ENCODE measurements at regions not wholly inside any gene's neighbourhood (a gene's known extent, or its start where the extent isn't known, plus 50 kb on each side); places are given as distances from the start of the nearest gene placed in this dataset.
"Not testable (repeated sequence)": the region's sequence is repeated elsewhere in the genome, so short reads cannot be mapped to it uniquely, and the experiment has no call there.

- H3K4me3 ChIP-seq, result no peak overlapping the region
- H3K9me3 ChIP-seq, result no peaks in the 10 kb centered on the region
- TF ChIP-seq POLR2AphosphoS5 (IDR thresholded peaks at IDR 0.05), result no peak
- TF ChIP-seq CTCF (IDR thresholded peaks at IDR 0.05), result no peak
- no peak for TF ChIP-seq POLR2A (IDR thresholded peaks at IDR 0.05)
- TF ChIP-seq EP300 (IDR thresholded peaks at IDR 0.05), result no peak
- no peaks in the 10 kb centered on the region for H3K36me3 ChIP-seq
- no peak overlapping the region for H3K27ac ChIP-seq
- no peak for ATAC-seq
- 42 to 62% methylated on average over 2 of the region's 2 CpGs for WGBS, 2 donors (ENCODE audit: low coverage in 1 of 2)
- no peaks in the 10 kb centered on the region for H3K27me3 ChIP-seq
- no peaks in the 10 kb centered on the region for H3K4me1 ChIP-seq
These were observed 1138.0 kb upstream of the TMPRSS15 start for GRCh38 chr21:19541602-19542001.

GRCh38 chr21:19544493-19544892 lies 1140.9 kb upstream of the TMPRSS15 start:
- not testable (repeated sequence) for H3K4me3 ChIP-seq, H3K27ac ChIP-seq, H3K36me3 ChIP-seq, ATAC-seq, H3K27me3 ChIP-seq, H3K4me1 ChIP-seq, H3K9me3 ChIP-seq
- WGBS, 2 donors (ENCODE audit: low coverage in 1 of 2), result 47 to 75% methylated on average over 2 to 3 of the region's 4 CpGs

GRCh38 chr21:19547951-19548840 lies 1144.6 kb upstream of the TMPRSS15 start:
- Histone ChIP-seq H3K27me3 (no peaks in the 10 kb centered on the region), H3K27ac (no peak overlapping the region), H3K9me3 (no peaks in the 10 kb centered on the region), H3K4me3 (no peak overlapping the region), H3K36me3 (no peaks in the 10 kb centered on the region), H3K4me1 (no peaks in the 10 kb centered on the region)
- no peak for ATAC-seq
- TF ChIP-seq POLR2A (IDR thresholded peaks at IDR 0.05) (no peak), CTCF (IDR thresholded peaks at IDR 0.05) (no peak), POLR2AphosphoS5 (IDR thresholded peaks at IDR 0.05) (no peak)
- WGBS, 2 donors (ENCODE audit: low coverage in 1 of 2), result 73 to 93% methylated on average over 6 to 7 of the region's 7 CpGs

- WGBS, 2 donors (ENCODE audit: low coverage in 1 of 2), result 16 to 62% methylated on average over 2 of the region's 2 CpGs
- H3K27me3 ChIP-seq, result no peaks in the 10 kb centered on the region
These were observed 1150.5 kb upstream of the TMPRSS15 start for GRCh38 chr21:19553919-19554615.

GRCh38 chr21:19557046-19557445 lies 1153.5 kb upstream of the TMPRSS15 start:
- no peaks in the 10 kb centered on the region for H3K9me3 ChIP-seq
- TF ChIP-seq EP300 (IDR thresholded peaks at IDR 0.05) (no peak), POLR2AphosphoS5 (IDR thresholded peaks at IDR 0.05) (no peak), POLR2A (IDR thresholded peaks at IDR 0.05) (no peak), CTCF (IDR thresholded peaks at IDR 0.05) (no peak)
- no peaks in the 10 kb centered on the region for H3K27me3 ChIP-seq
- no peak overlapping the region for H3K4me3 ChIP-seq
- no peaks in the 10 kb centered on the region for H3K4me1 ChIP-seq
- H3K27ac ChIP-seq, result no peak overlapping the region
- no peaks in the 10 kb centered on the region for H3K36me3 ChIP-seq
- ATAC-seq, result no peak
- WGBS, 2 donors (ENCODE audit: low coverage in 1 of 2), result 79 to 90% methylated on average over 4 of the region's 4 CpGs

More at GRCh38 chr21:19553919-19554615, 1150.5 kb upstream of the TMPRSS15 start:
- no peaks in the 10 kb centered on the region for H3K4me1 ChIP-seq
- no peaks in the 10 kb centered on the region for H3K36me3 ChIP-seq
- no peak overlapping the region for H3K4me3 ChIP-seq
- no peak for ATAC-seq
- no peaks in the 10 kb centered on the region for H3K9me3 ChIP-seq
- no peak for TF ChIP-seq CTCF (IDR thresholded peaks at IDR 0.05)
- TF ChIP-seq POLR2AphosphoS5 (IDR thresholded peaks at IDR 0.05), result no peak
- TF ChIP-seq POLR2A (IDR thresholded peaks at IDR 0.05), result no peak
- no peak for TF ChIP-seq EP300 (IDR thresholded peaks at IDR 0.05)
- H3K27ac ChIP-seq, result no peak overlapping the region

All from gastroesophageal sphincter (tissue), 4 donors.